Mucosa of gallbladder (tissue), 1 donor: ENCODE measurements at regions not wholly inside any gene's neighbourhood (a gene's known extent, or its start where the extent isn't known, plus 50 kb on each side); places are given as distances from the start of the nearest gene placed in this dataset.
A peak's percentile ranks its signal among the peaks of the same experiment; 100 is the strongest.
"Not testable (repeated sequence)": the region's sequence is repeated elsewhere in the genome, so short reads cannot be mapped to it uniquely, and the experiment has no call there.

Source experiments
- DNase-seq: peaks from one replicate; pipeline ENCODE4 v3.0.0-alpha.2; 2020; ENCODE audit warnings: low spot score
- donor health status: DM: no; HTN: no; CAD: no.

- no peak for DNase-seq
Observed at GRCh38 chr2:88396209-88396608, 56.3 kb downstream of the FOXI3 start.

GRCh38 chr2:88377641-88377991, 74.9 kb downstream of the FOXI3 start:
- no peak for DNase-seq

GRCh38 chr2:88372042-88372441, 80.5 kb downstream of the FOXI3 start:
- no peak for DNase-seq

GRCh38 chr2:88365408-88365807, 87.1 kb downstream of the FOXI3 start:
- not testable (repeated sequence) for DNase-seq

- DNase-seq, result no peak
Observed at GRCh38 chr2:88355486-88355885, 97.0 kb downstream of the FOXI3 start.

GRCh38 chr2:88351249-88351601, 101.3 kb downstream of the FOXI3 start:
- no peak for DNase-seq

- peak; percentile 55 for DNase-seq
Observed at GRCh38 chr2:88350331-88351248, 101.9 kb downstream of the FOXI3 start.

- no peak for DNase-seq
Observed at GRCh38 chr2:88345842-88346241, 106.7 kb downstream of the FOXI3 start.

- DNase-seq, result no peak
Observed at GRCh38 chr2:88342749-88343148, 109.7 kb downstream of the FOXI3 start.

- DNase-seq, result no peak
Observed at GRCh38 chr2:88334418-88334817, 118.1 kb downstream of the FOXI3 start.

GRCh38 chr2:88331239-88331638, 121.3 kb downstream of the FOXI3 start:
- DNase-seq, result no peak

- peak; percentile 55 for DNase-seq
Observed at GRCh38 chr2:88329815-88330603, 122.5 kb downstream of the FOXI3 start.

GRCh38 chr2:88321449-88322248, 130.8 kb downstream of the FOXI3 start:
- DNase-seq, result no peak

GRCh38 chr2:88320076-88320773, 132.3 kb downstream of the FOXI3 start:
- no peak for DNase-seq

GRCh38 chr2:88318956-88319330, 133.6 kb downstream of the FOXI3 start:
- no peak for DNase-seq

GRCh38 chr2:88318071-88318955, 134.2 kb downstream of the FOXI3 start:
- DNase-seq, result no peak

- no peak for DNase-seq
Observed at GRCh38 chr2:88310787-88311186, 140.6 kb downstream of the THNSL2 start.

GRCh38 chr2:88307817-88308216, 137.7 kb downstream of the THNSL2 start:
- DNase-seq, result no peak

GRCh38 chr2:88303865-88304264, 133.7 kb downstream of the THNSL2 start:
- DNase-seq, result no peak

- no peak for DNase-seq
Observed at GRCh38 chr2:88296247-88296646, 126.1 kb downstream of the THNSL2 start.
